SH-SY5Y (cell line): ENCODE measurements at regions not wholly inside any gene's neighbourhood (a gene's known extent, or its start where the extent isn't known, plus 50 kb on each side); places are given as distances from the start of the nearest gene placed in this dataset.

ENCODE experiments used
- GATA2 ChIP-seq: IDR thresholded peaks from 2 replicates; pipeline ENCODE4 v1.6.1; 2011; ENCODE audit warnings: mild to moderate bottlenecking, low read depth, low read length
- GATA3 ChIP-seq: IDR thresholded peaks from 2 replicates; pipeline ENCODE4 v1.6.1; 2011; ENCODE audit warnings: low read depth, mild to moderate bottlenecking, low read length, moderate library complexity

DNA sequence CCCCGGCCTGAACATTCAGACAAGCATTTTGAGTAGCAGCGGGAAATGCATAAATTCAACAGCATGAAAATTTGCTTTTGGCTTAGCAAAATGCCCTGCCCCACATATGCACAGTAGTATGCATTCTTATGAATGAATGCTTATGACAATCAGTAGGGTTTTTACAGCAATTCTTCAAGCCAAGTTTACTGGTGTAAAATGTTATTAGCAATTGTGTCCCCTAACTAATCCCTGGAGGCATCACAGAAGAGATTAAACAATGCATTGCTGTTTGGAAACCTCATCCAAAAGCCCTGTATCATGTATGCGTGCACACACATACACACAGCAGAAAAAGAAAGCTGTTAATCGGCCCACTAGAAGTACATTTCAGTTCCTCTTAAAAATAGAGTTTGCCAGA is 406.5 kb downstream of the LRIG3 start:
- no peak for TF ChIP-seq GATA3
- TF ChIP-seq GATA2, result no peak
